GM13976 (cell line): ENCODE measurements at regions not wholly inside any gene's neighbourhood (a gene's known extent, or its start where the extent isn't known, plus 50 kb on each side); places are given as distances from the start of the nearest gene placed in this dataset.

Experiments used
- DNase-seq: peaks from one replicate; pipeline ENCODE4 v3.0.0; 2012; ENCODE audit warnings: low spot score
- in situ Hi-C: fragments of 300-500 bp; cut with MboI; formaldehyde crosslinking; loops from one replicate; pipeline ENCODE4 v1.12.0; 2022; ENCODE audit warnings: low sequenced_read_pairs, mixed read lengths, inconsistent platforms; ENCODE audit not compliant: unreplicated experiment
- TF ChIP-seq, protein P1 (sequence below): IDR thresholded peaks from 2 replicates; pipeline ENCODE4 v1.5.1; 2012; ENCODE audit warnings: borderline replicate concordance, mild to moderate bottlenecking; ENCODE audit not compliant: insufficient read depth; ENCODE audit errors: extremely low read depth, missing control alignments, control extremely low read depth

DNA sequence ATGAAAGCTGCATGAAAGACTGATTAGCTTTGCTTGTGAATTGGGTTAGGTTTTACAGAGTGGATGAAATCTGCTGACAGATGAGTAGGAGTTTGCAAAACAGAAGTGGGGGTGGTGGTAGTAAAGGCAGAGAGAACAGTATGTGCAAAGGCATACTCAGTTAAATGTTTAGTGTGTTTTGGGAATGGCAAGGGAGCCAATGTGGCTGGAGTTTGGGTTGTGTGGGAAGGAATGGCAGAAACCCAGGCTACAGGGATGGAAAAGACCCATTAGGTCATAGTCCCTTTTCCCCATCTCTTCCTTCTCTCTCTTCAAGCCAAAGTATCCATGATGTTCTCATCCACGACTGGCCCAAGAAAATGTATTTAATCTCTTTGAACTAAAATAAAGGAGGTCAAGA lies 362.2 kb upstream of the LYPLAL1 start:
- in situ Hi-C loops: no loop called here
- TF ChIP-seq, protein P1, sequence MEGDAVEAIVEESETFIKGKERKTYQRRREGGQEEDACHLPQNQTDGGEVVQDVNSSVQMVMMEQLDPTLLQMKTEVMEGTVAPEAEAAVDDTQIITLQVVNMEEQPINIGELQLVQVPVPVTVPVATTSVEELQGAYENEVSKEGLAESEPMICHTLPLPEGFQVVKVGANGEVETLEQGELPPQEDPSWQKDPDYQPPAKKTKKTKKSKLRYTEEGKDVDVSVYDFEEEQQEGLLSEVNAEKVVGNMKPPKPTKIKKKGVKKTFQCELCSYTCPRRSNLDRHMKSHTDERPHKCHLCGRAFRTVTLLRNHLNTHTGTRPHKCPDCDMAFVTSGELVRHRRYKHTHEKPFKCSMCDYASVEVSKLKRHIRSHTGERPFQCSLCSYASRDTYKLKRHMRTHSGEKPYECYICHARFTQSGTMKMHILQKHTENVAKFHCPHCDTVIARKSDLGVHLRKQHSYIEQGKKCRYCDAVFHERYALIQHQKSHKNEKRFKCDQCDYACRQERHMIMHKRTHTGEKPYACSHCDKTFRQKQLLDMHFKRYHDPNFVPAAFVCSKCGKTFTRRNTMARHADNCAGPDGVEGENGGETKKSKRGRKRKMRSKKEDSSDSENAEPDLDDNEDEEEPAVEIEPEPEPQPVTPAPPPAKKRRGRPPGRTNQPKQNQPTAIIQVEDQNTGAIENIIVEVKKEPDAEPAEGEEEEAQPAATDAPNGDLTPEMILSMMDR: no peak
- no peak for DNase-seq

DNA sequence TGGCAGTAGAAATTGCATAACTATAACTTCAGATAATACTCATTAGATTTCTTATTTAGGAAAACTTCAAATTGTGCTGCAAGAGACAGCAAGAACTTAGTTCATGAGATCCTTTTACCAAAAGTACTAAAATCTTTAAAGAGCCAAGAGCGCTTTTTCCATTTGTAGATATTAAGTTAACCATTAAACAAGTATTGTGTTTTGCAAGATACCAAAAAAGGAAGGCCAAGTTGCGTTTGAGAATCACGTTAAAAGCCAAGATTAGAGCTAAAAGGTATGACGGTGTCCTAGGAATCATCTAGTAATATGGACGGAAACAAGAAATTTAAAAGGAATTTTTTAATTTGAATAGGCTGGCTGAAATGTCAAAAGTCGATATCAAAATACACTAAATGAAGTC lies 361.3 kb upstream of the LYPLAL1 start:
- DNase-seq: no peak
- in situ Hi-C loops: no loop called here
- TF ChIP-seq, protein P1: no peak

DNA sequence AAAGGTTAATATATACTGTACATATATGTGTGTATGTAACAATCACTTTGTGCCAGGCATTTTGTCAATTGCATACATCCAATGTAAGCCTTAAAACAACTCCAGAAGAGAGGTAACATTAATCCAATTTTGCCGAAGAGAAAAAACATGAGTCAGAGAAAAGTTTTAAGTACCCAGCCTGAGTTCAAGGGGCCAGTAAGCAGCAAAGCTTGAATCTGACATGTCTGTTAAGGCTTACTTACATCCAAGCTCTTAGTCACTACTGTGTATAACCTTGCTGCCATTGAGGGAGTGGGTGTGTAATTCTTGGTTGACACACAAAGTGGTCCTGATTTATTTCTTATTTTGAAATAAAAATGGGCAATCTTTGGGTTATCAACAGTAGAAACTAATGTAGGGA lies 360.4 kb upstream of the LYPLAL1 start:
- DNase-seq: no peak
- in situ Hi-C loops: no loop called here
- TF ChIP-seq, protein P1: no peak

DNA sequence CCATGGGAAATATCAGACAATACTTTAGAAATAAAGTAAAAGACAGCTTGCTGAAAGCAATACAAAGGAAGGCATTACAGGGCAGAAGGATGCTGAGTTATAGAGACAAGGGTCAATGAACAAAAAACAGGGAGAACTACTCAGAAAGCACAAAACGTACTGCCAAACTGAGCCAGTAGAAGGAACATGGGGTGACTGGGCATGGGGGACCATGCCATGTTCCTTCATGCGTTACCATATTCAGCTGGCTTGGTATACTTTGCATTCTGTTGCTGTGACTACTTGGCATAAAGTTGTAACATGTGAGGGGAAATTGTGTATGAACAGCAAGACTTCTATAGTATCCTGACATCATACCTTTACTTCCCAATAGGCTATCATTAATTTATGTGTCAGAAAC lies 358.6 kb upstream of the LYPLAL1 start:
- no peak for DNase-seq
- TF ChIP-seq, protein P1: no peak

DNA sequence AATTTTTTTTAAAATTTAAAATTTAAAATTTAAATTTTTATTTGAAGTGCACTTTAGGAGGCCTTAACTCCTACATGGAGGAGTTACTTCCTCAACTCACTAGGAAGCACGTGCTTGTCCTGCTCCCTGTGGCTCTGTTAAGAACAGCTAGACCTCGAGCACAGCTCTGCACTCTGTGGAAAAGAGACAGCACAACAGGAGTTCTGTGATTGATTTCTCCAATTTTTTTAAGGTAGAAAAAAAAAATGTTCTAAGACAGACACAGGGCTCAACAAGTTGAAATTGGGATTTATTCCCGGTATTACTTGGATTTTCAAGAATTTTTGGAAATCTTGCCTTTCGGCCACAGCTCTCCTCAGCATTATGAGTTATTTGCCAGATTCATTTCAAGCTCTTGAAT lies 356.6 kb upstream of the LYPLAL1 start:
- TF ChIP-seq, protein P1: no peak
- no peak for DNase-seq
- in situ Hi-C loops: no loop called here

More for the DNA sequence above, 358.6 kb upstream of the LYPLAL1 start:
- in situ Hi-C loops: no loop called here

DNA sequence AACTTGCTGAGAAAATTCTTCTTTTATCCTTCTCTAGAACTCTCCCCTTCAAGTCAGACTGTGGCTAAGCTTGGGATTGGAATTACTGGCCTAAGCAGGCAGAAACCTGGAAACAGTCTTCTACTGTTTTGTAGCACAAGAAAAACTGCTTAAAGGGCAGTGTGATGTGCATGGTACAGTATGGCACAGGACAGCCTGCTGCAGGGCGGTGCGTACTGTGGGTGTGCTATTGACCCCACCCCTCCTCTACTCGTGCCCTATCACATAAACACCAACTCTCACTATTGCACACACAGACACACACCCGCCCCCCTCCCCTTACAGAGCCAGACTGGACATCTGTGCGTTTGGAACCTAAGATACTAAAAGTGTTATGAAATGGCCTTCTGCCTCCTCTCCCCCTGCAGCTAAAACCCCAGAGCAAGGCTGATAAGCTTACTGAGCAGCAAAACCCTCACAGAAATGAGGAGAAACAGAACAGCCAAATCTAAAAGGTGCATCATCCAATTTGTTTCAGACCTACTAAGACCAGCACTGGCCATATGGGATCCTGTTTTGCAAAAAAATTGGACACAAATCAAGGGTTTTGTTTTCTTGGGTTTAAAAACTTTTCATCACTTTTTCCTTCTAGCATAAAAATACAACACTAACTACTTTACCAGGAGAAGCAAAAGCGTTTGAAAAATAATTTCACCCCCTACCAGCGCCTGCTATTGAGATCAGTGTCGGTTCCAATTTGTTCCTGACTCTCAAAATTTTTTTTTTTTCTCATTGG lies 355.8 kb upstream of the LYPLAL1 start:
- in situ Hi-C loops: no loop called here
- TF ChIP-seq, protein P1: no peak

More for the DNA sequence above, 355.8 kb upstream of the LYPLAL1 start:
- no peak for DNase-seq
